ENCODE measurements at regions not wholly inside any gene's neighbourhood (a gene's known extent, or its start where the extent isn't known, plus 50 kb on each side); places are given as distances from the start of the nearest gene placed in this dataset.

- TF ChIP-seq CTCF (IDR thresholded peaks at IDR 0.05; ENCODE audit: low read depth, low read length) = no peak
- H3K4me3 ChIP-seq (ENCODE audit: low read depth, low read length) = no peak overlapping the region
Observed at GRCh38 chr7:118349604-118350003, 125.1 kb downstream of the ANKRD7 start.

GRCh38 chr7:118350260-118350659 is 125.8 kb downstream of the ANKRD7 start:
- no peak overlapping the region for H3K4me3 ChIP-seq (ENCODE audit: low read depth, low read length)
- no peak for TF ChIP-seq CTCF (IDR thresholded peaks at IDR 0.05; ENCODE audit: low read depth, low read length)

GRCh38 chr7:118352867-118353453 is 128.5 kb downstream of the ANKRD7 start:
- TF ChIP-seq CTCF (IDR thresholded peaks at IDR 0.05; ENCODE audit: low read depth, low read length) = no peak
- no peak overlapping the region for H3K4me3 ChIP-seq (ENCODE audit: low read depth, low read length)

GRCh38 chr7:118366363-118366762 is 141.9 kb downstream of the ANKRD7 start:
- TF ChIP-seq CTCF (IDR thresholded peaks at IDR 0.05; ENCODE audit: low read depth, low read length) = no peak
- no peak overlapping the region for H3K4me3 ChIP-seq (ENCODE audit: low read depth, low read length)

GRCh38 chr7:118368958-118369357 is 144.5 kb downstream of the ANKRD7 start:
- H3K4me3 ChIP-seq (ENCODE audit: low read depth, low read length) = no peak overlapping the region
- no peak for TF ChIP-seq CTCF (IDR thresholded peaks at IDR 0.05; ENCODE audit: low read depth, low read length)

- TF ChIP-seq CTCF (IDR thresholded peaks at IDR 0.05; ENCODE audit: low read depth, low read length) = no peak
- H3K4me3 ChIP-seq (ENCODE audit: low read depth, low read length) = no peak overlapping the region
Observed at GRCh38 chr7:118369987-118370386, 145.5 kb downstream of the ANKRD7 start.

GRCh38 chr7:118372530-118372929 is 148.0 kb downstream of the ANKRD7 start:
- no peak for TF ChIP-seq CTCF (IDR thresholded peaks at IDR 0.05; ENCODE audit: low read depth, low read length)
- no peak overlapping the region for H3K4me3 ChIP-seq (ENCODE audit: low read depth, low read length)
